ENCODE measurements at regions not wholly inside any gene's neighbourhood (a gene's known extent, or its start where the extent isn't known, plus 50 kb on each side); places are given as distances from the start of the nearest gene placed in this dataset.

GRCh38 chr4:13126976-13127910 is 356.9 kb downstream of the RAB28 start:
- DNase-seq (ENCODE audit: low spot score) = no peak

GRCh38 chr4:13118633-13119032 is 365.5 kb downstream of the RAB28 start:
- no peak for DNase-seq (ENCODE audit: low spot score)

- DNase-seq (ENCODE audit: low spot score) = no peak
Observed at GRCh38 chr4:13117185-13117584, 367.0 kb downstream of the RAB28 start.

DNA sequence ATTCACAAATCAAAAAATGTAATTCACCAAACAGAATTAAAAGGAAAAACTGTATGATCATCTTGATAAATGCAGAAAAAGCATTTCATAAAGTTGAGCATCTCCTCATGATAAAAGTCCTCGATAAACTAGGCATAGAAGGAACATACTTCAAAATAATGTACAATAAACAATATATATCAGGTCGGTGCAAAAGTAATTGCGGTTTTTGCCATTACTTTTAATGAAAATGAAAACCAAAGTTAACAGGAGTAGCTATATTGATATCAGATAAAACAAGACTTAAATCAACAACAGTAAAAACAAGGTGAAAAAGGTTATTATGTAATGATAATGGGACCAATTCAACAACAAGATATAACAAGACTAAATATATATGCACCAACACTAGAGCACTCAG is 372.1 kb downstream of the RAB28 start:
- no peak for DNase-seq (ENCODE audit: low spot score)

GRCh38 chr4:13109536-13109935 is 374.6 kb downstream of the RAB28 start:
- DNase-seq (ENCODE audit: low spot score) = no peak

DNA sequence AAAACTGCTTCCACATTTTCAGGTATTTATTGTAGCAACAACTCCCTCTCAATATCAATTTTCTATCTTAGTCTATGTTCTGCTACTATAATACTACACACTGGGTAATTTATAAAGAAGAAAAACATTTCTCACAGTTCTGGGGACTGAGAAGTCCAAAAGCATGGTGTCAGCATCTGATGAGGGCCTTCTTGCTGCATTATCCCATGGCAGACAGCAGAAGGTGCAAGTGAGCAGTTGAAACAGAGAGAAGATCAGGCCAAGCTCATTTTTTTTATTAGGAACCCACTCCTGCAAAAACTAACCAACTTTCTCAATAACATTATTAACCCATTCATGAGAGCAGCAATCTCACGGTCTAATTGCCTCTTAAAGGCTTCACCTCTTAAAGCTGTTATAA is 376.0 kb downstream of the RAB28 start:
- no peak for DNase-seq (ENCODE audit: low spot score)

GRCh38 chr4:13103382-13104015 is 380.6 kb downstream of the RAB28 start:
- DNase-seq (ENCODE audit: low spot score) = no peak

DNA sequence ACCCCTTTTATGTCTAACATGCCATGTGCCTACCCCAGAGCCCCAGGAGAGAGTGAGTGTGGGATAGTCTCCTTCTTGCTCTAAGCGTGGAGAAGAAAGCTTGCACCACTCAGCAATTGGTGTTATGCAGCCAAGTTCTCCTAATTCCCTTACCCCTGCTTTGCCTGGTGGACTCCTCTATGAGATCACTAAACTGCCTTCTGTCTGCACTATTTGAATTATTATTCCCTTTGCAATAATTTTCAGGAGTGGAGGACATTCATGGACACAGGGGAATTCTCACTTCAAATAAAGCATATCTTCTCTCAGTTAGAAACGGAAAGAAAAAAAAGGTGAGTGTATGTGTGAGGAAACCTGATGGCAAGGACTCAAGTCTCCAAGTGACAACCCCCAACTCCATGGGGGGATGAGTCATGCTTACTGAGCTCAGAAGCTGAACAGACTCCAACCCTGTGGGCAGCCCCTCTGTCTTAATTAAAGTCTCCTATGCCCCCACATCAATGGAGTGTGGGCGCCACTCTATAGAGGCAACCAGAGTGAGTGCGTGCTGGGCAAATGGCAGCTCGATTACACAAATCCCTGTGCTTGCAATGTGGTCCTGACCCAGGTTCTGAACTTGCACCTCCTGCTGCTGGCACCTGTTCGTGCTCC is 381.9 kb downstream of the RAB28 start:
- no peak for DNase-seq (ENCODE audit: low spot score)

- no peak for DNase-seq (ENCODE audit: low spot score)
Observed at GRCh38 chr4:13097971-13098370, 386.2 kb downstream of the RAB28 start.

DNA sequence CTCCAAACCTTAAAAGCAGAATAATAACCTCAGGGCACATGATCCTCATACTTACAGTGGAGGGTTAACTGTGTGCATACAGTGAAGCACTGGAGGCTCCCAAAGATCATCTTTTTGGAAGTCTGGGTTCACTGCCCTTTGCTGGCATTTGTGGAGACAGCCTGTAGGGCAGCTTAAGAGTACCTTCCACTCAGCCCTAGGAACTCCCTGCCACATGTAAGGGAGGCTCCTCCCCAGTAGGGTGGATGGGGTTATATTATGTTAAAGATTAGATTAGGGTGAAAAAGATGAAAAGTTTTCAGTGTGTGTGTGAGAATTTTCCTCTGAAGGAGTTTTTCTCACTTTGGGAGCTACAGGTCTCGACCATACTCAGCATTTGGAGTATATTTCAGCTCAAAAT is 388.4 kb downstream of the RAB28 start:
- no peak for DNase-seq (ENCODE audit: low spot score)

- DNase-seq (ENCODE audit: low spot score) = no peak
Observed at GRCh38 chr4:13093170-13093569, 391.0 kb downstream of the RAB28 start.

- DNase-seq (ENCODE audit: low spot score) = no peak
Observed at GRCh38 chr4:13092702-13093101, 391.4 kb downstream of the RAB28 start.

DNA sequence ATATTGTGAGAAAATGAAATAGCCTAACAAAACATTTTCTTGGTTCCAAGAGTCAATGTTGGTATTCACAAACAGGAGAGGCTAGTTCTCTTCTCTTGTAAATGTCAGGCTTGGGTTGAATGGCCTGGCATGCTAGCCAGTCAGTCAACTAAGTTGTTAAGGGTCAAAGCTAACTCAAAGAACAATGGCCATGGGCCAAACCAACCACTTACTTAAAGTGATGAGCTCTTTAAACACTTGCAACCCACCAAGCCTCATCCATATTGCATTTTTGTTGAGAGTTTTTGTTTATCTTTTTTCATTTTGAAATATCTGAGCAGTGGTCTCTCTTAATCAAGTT is 394.5 kb downstream of the RAB28 start:
- DNase-seq (ENCODE audit: low spot score) = no peak

DNA sequence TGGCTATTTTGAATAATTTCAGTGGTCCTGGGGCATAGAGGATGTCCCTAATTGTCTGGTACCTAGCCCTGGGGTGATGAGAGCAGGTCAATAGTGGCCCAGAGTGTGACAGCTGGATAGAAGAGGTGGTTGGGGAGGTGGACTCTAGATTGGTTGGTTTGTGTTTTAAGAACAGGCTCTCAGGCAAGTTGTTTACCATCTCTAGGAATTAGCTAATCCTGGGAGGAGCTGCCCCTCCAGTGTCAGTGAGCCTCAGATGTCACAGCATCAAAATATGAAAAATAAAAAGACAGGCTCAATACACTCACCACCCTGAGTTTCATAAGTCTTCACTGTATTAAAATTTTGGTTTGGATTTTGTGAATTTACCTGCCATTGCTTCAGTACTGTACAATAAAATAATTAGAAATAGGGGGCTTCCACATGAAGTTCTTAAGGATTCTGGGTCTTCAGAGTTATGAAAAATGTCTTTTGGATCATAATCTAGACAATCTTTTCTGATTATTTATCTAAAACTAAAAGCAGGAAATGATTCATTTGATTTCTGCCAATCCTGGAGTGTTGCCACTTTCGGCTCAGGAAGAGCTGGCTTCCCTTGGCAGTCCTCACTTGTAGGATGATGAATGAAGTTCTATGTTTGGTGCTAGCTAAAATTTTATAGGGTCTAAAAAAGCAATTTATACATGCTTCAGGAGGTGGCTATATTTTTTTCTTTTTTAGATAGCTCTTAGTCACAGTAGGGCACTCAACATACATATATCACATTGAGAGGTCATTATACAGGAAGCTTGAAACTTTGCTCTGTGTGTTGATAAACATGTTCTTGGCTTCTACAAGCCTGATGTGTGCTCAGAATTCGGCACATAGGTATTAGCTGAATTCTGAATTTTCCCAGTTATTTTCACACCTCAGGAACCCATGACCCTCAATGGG is 395.1 kb downstream of the RAB28 start:
- no peak for DNase-seq (ENCODE audit: low spot score)

DNA sequence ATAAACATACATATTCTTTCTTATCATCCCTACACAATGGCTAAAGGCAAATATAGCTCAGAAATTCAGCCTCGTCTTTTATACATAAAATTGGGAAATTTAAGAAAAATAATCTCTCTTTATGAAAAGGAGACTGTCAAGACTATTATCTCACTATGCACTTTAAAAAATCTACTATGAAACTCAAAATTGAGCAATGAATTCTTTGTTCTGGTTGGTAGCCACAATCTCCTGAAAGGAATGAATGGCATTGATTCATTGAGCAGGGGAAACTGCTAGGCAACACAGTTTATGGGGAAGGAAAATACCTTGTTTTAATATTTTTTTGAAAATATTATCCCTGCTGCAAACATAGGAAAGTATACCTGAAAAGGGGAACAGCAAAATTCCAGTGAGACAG is 397.1 kb downstream of the RAB28 start:
- no peak for DNase-seq (ENCODE audit: low spot score)

DNA sequence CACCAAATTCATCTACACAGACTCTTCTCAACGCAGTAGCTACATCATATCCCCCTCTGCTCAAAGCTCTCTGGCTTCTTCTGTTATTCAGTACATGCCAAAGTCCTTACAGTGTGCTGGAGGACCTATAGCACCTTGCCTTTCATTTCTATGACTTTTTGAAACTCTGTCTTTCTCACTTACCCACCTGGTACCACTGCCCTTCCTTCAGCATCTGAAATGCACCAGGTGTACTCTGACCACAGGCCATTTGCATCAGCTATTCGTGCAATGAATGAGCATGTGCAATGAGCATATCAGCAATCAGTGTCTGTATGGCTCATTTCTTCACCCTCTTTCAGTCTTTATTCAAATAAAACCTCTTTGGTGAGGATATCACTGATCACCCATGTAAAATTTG is 399.9 kb downstream of the RAB28 start:
- DNase-seq (ENCODE audit: low spot score) = no peak

DNA sequence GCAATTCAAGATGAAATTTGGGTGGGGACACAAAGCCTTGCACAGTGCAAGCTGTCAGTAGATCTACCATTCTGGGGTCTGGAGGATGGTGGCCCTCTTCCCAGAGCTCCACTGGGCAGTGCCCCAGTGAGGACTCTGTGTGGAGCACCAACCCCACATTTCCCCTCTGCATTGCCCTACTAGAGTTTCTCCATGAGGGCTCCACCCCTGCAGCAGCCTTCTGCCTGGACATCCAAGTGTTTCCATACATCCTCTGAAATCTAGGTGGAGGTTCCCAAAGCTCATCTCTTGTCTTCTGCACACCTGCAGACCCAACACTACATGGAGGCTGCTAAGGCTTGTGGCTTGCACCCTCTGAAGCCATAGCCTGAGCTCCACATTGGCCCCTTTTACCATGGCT is 402.3 kb downstream of the RAB28 start:
- no peak for DNase-seq (ENCODE audit: low spot score)

- no peak for DNase-seq (ENCODE audit: low spot score)
Observed at GRCh38 chr4:13067077-13067476, 417.1 kb downstream of the RAB28 start.

GRCh38 chr4:13059019-13059418 is 425.1 kb downstream of the RAB28 start:
- DNase-seq (ENCODE audit: low spot score) = no peak

DNA sequence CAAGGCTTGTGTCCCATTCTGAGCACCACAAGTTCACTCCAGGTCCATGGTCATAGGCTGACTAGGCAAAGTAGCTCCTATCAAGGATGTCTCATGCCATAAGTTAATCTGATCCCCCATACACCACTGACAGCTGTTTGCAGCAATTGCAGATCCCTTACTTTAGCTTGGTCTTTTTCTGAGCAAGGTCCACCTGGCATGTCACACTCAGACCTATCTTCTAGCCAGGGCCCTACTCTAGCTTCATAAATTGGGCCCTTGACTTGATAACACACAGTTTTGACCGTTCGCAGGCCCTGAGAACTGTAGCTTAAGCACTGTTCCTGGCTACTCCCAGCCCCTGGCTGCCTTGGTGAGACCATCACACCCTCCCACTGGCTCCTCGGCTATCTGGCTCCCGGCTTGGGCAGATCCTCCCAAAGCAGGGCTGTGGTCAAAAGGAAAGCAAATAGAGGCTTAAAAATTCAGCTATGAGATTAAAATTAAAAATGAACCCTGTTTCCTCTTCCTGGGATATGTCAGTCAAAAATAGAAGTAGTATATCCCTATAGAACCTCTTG is 427.4 kb downstream of the RAB28 start:
- DNase-seq (ENCODE audit: low spot score) = no peak

DNA sequence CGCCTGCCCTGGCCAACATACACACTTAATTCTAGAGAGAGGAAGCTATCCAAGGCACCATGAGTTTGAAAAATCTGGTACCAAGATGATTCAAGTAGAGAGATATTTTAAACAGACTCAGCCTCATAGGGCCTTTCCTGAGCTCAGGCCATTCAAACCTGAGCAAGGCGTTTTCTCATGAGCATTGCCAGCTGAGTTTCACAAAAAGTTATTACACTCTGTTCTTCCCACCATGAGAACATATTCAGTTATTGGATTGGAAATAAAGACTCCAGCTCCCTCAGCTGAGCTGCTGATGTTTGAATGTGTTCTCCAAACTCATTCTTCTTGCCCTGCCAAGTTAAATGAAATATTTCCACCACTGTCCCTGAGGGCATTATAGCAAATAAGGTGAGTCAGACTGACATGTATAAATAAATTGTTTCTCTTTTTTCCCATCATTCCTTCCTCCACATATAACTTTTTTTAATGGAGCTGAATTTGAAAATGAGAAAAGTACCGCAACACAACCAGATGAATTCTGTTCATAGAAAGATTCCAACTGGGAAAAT is 429.6 kb downstream of the RAB28 start:
- no peak for DNase-seq (ENCODE audit: low spot score)
